C4-2B (cell line): ENCODE measurements at regions not wholly inside any gene's neighbourhood (a gene's known extent, or its start where the extent isn't known, plus 50 kb on each side); places are given as distances from the start of the nearest gene placed in this dataset.

Experiments
- ZFX ChIP-seq: fragments of 450-650 bp; IDR thresholded peaks from 2 replicates; pipeline ENCODE4 v1.6.1; 2017
- TF ChIP-seq, protein P1 (sequence below): fragments of 450-650 bp; conservative IDR thresholded peaks from 2 replicates; pipeline ENCODE4 v1.5.1; 2017; ENCODE audit warnings: mild to moderate bottlenecking

DNA sequence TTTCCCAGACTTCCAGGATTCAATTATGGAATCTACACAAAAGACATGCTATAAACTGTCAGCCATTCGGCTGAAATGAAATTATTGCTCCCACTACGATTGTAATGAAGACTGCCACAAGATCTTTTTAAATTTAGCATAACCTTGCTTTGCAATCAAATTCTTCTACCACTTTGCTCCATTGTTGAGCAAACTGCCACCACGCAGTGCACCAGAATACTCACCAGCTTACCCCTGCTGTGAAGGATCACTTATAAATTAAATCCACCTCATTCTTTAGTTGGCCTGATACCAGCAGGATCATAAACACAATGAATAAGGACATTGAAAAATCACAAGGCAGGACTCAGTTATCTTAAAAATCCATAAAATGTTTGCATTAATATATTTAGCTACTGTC lies 116.4 kb upstream of the PRNP start:
- TF ChIP-seq, protein P1, sequence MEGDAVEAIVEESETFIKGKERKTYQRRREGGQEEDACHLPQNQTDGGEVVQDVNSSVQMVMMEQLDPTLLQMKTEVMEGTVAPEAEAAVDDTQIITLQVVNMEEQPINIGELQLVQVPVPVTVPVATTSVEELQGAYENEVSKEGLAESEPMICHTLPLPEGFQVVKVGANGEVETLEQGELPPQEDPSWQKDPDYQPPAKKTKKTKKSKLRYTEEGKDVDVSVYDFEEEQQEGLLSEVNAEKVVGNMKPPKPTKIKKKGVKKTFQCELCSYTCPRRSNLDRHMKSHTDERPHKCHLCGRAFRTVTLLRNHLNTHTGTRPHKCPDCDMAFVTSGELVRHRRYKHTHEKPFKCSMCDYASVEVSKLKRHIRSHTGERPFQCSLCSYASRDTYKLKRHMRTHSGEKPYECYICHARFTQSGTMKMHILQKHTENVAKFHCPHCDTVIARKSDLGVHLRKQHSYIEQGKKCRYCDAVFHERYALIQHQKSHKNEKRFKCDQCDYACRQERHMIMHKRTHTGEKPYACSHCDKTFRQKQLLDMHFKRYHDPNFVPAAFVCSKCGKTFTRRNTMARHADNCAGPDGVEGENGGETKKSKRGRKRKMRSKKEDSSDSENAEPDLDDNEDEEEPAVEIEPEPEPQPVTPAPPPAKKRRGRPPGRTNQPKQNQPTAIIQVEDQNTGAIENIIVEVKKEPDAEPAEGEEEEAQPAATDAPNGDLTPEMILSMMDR, result no peak
- TF ChIP-seq ZFX, result no peak
